ENCODE measurements at regions not wholly inside any gene's neighbourhood (a gene's known extent, or its start where the extent isn't known, plus 50 kb on each side); places are given as distances from the start of the nearest gene placed in this dataset.

GRCh38 chr21:17428980-17429379, 83.9 kb upstream of the CXADR start:
- TF ChIP-seq CTCF (IDR thresholded peaks at IDR 0.05), result no peak
- TF ChIP-seq POLR2A (IDR thresholded peaks at IDR 0.05), result no peak
